Amygdala (tissue), 56 donors: ENCODE measurements at regions not wholly inside any gene's neighbourhood (a gene's known extent, or its start where the extent isn't known, plus 50 kb on each side); places are given as distances from the start of the nearest gene placed in this dataset.
"Not testable (repeated sequence)": the region's sequence is repeated elsewhere in the genome, so short reads cannot be mapped to it uniquely, and the experiment has no call there.

Experiments
- DNase-seq, 56 donors: peaks; one replicate each; lab custom pipeline; 2025; lab: John Stamatoyannopoulos, UW

- DNase-seq, result no peak
These were observed 51.3 kb upstream of the EGFL6 start for GRCh38 chrX:13518126-13518525.

DNA sequence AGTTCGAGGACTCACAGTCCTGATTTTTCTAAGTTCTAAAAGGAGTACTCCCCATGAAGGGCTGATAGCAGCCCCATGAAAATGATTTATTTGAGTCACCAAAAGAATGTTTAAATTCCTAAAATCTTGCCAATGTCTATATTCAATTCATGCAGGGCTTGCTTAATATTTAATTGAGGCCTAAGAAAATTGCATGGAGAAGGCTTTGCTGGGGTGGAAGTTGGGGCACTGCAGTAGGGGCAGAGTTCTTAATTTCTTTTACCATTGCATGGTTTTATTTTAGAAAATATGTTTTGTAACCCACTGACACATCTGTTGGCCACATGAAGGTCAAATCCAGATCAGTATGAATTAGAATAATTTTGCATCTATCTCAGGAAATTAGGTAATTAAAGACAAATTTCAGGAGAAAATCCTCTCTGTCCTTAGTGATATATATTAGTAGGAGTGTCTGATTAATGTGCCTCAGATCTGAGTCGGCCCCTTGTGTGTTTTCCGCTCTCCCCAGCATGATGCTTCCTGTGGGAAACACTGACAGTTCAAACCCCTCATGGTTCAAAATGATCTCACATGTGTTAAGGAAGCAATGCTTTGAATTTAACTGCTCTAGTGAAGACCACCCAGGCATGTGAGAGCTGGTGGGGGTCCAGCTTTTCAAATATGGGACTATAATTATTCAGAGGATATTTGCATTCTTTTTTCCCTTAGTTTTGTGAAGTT is 54.0 kb upstream of the EGFL6 start:
- no peak for DNase-seq

- DNase-seq, result no peak
These were observed 57.5 kb upstream of the EGFL6 start for GRCh38 chrX:13511944-13512330.

DNA sequence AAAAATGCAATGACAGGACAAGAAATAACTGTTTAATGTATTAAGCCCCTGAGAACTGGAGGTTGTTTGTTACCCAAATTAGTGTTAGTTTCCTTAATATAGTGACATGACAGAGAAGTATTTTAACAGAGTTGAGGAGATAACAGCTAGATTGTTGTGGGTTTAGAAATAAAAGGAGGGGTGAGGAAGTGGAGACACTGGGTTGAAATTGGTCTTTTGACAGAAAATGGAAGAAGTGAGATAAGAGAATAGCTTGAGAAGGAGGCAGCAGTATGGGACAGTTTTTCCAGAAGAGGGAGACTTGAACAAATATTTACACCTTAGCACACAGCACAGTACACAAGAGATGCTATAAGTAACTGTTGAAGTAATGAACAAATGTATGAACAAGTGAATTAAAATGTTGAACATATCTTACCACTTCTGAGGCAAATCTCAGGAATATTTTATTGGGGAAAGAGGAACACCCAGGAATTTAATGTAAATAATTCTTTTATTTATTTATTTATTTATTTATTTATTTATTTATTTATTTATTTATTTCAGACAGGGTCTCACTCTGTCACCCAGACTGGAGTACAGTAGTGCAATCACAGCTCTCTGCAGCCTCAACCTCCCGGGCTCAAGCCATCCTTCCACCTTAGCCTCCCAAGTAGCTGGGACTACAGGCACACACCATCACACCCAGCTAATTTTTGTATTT is 58.0 kb upstream of the EGFL6 start:
- no peak for DNase-seq

GRCh38 chrX:13507893-13508292 is 61.5 kb upstream of the EGFL6 start:
- DNase-seq, result no peak

DNA sequence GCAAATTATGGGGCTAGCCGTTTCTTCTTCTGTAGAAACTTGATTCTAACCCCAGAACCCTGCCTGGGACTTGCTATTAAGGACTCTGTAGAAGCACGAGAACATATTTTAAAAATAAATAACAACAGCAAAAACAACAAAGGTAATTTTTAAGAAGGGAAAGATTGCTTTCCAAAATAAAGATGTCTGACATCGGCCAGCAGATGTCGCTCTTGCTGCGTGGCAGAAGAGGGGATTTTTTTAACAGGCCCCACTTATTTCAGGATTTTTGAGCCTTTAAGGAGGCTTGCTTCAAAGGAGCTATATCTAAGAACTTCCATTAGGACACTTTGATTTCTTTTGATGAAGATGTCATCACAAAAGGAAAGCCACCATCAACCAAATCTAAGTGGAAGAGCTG is 62.8 kb upstream of the EGFL6 start:
- peak in 15 of 56 donors; percentile 0 to 34 (median 1) for DNase-seq

- no peak for DNase-seq
These were observed 66.8 kb upstream of the EGFL6 start for GRCh38 chrX:13502590-13502989.

DNA sequence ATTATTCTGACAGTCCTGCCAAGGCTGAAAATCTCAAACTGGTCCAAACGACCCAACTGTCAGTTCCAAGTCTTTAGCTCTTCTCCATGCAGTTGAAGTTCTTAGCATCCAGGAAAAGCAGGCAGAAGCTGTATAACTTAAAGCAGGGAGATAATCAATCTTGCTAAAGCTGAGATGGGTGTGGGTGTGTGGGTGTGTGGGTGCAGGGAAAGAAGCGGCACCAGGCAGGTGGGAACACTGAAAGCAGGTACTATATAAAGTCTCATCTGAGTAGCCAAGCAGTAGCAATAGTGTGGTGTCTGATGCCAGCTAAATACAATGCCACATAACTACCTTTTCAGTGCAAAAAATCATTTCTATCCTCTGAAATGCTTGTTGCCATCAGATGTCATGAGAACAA is 69.7 kb upstream of the EGFL6 start:
- DNase-seq, result peak in 1 of 56 donors; percentile 1

DNA sequence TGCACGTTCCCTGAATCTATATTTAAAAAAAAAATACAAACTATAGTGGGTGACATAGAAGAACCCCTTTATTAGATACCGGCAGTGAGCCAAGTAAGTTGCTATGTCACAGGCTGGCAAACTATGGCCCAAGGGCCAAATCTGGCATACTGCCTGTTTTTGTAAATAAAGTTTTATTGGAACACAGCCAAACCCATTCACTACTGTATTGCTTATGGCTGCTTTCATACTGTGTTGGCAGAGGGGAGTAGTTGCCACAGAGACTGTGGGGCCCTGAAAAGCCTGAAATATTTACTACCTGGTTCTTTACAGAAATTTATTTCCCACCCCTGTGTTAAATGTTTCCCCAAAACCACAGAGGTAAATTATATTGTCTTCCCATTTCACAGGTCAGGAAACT is 71.2 kb upstream of the EGFL6 start:
- no peak for DNase-seq

DNA sequence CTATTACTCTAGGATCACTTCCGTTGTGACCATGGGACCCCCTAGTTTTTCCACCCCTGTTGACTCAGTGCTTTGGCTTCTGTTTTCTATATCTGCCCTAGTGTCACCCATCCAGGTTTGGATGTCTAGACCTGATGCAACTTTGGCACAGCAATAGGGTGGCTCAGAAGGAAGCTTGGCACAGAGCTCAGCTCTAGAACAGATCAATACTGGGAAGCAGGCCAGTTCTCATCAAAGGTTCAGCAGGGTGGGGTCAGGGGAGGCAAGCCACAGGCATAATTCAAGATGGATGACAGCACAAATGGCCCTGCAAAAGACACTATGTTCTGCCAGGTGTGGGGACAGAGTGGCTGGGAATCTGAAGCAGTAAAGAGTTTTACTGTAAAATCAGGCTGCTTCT is 74.2 kb upstream of the EGFL6 start:
- DNase-seq, result no peak

DNA sequence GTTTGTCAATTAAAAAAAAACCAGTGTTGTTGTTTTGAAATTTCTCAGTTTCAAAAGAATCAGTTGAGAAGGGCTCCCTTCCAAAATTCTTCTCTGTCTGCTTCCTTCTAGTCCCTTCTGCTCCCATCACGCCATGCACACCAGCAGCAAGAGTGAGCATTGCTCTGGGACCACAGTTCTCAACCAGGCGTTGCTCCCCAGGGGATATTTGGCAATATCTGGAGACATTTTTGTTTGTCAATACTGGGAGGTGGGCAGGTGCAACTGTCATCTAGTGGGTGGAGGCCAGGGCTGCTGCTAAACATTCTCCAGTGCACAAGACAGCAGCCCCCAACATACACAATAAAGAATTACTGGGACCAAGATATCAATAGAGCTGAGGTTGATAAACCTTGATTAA is 74.8 kb upstream of the EGFL6 start:
- no peak for DNase-seq

- DNase-seq, result no peak
These were observed 75.7 kb upstream of the EGFL6 start for GRCh38 chrX:13493659-13494058.

DNA sequence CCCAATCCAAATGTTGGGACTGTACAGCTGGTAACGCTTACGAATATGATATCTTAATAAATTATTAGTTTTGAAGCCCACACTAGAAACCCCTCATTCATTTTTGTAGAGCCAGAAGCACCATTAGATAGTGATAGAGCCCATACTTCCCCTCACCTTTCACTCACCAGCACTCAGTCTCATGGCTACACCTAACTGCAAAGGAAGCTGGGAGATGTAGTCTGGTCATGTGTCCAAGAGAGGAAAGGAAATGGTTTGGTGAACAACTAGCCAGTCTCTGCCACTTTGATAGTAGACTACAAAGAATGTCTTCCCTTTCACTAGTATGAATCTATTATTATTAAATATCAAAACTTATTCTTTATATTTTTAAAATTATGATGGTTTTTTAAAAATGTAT is 77.1 kb upstream of the EGFL6 start:
- DNase-seq, result no peak

GRCh38 chrX:13491061-13491460 is 78.3 kb upstream of the EGFL6 start:
- no peak for DNase-seq

DNA sequence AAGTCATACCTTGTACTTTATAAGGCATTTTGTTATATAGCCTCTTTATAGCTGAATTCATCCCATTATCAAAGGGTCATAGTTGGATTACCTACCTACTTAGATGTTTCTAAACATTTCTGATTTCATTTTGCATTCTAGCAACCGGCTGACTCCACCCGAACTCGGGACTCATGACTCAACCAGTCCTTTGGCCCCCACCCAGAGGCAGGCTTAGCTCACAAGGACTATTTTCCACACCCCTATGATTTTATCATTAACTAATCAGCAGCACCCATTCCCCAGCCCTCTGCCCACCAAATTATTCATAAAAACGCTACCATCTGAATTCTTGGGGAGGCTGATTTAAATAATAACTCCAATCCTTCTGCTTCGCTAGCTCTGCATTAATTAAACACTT is 79.9 kb upstream of the EGFL6 start:
- DNase-seq, result no peak

GRCh38 chrX:13487731-13488505 is 81.5 kb upstream of the EGFL6 start:
- DNase-seq, result peak in 24 of 56 donors; percentile 0 to 43 (median 8)

GRCh38 chrX:13485167-13485566 is 84.2 kb upstream of the EGFL6 start:
- no peak for DNase-seq

DNA sequence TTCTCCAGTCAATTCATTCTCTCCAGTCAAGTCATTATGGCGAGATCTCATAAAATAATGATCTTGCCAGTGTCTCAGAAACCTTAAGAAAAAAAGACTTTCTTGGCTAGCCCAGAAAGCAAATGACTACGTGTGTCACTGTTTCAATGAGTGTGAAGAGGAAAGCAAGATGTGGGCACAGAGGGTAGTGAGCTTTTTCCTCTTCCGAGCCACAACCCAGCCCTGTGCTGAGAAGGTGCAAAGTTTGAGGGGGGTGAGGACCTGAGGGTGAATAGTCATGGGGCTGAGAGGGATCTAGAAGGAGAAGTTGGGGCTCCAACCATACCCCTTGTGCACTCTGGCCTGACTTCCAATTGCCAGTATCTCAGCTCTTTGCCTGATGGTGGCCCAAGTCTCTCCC is 85.6 kb upstream of the EGFL6 start:
- DNase-seq, result no peak

- DNase-seq, result no peak
These were observed 86.5 kb upstream of the EGFL6 start for GRCh38 chrX:13482746-13483541.

DNA sequence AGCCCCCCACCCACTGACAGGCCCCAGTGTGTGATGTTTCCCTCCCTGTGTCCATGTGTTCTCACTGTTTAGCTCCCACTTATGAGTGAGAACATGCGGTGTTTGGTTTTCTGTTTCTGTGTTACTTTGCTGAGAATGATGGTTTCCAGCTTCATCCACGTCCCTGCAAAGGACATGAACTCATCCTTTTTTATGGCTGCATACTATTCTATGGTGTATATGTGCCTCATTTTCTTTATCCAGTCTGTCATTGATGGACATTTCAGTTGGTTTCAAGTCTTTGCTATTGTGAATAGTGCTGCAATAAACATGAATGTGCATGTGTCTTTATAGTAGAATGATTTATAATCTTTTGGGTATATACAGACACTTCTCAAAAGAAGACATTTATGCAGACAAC is 88.6 kb upstream of the EGFL6 start:
- not testable (repeated sequence) for DNase-seq

DNA sequence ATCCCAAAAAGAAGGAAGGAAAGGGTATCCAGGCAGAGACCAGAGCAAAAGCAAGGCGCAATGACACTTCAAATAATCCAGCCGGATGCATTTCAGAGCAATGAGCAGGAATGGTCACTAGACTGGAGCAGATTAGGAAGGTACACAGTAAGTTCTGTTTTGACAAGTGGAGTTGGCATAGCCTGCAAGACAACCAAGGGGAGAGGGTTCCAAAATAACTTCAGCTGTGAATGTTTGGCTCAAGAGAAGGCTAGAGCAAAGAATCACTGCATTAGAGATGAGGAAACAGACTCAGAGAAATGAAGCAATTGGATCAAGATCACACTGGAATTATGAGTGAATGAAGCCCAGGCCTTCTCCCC is 90.0 kb upstream of the EGFL6 start:
- DNase-seq, result no peak
